NCI-H2196 (cell line): ENCODE measurements at regions not wholly inside any gene's neighbourhood (a gene's known extent, or its start where the extent isn't known, plus 50 kb on each side); places are given as distances from the start of the nearest gene placed in this dataset.
A peak's percentile ranks its signal among the peaks of the same experiment; 100 is the strongest.

Experiments
- DNase-seq: peaks from one replicate; lab custom pipeline; 2025; ENCODE audit not compliant: unreplicated experiment; lab: John Stamatoyannopoulos, UW

DNA sequence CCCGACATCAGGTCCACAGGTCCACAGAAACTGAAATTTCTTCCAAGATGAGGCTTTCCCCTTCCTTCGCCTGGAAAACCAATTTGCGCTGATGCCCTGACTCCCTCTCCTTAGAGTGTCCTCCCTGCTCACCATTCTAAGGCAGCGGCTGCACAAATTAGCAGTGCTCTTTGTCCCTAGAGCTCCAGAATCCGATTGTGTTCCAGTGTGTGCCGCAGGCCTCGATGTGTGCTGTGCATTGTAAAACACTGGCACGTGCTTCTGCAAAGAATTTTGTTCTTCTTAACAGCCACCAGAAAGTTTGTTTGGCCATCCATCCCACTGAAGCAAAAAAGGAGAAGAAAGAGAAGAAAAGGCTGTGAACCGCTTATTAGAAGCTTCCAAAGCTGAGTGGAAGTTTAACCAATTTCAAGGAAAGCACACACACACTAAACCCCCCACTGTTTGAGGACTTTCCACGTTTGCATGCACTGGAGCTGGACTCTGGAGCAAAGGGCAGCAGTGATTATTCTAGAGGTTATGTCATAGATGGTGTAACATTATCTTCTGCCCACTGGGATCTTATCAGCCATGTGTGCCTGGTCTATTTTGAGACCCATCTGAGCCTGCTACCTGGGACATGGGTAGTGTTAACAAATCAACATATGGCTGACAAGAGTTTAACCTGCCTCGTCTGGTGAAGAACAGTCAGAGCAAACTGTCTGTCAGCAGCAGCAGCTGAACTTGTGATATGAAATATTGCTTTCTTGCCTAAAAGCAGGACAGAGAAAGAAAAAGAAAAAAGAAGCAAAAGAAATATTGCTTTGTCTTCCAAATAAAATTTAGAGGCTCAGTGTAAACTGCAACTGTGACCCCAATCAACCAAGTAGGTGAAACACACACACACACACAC lies 64.9 kb upstream of the RREB1 start:
- no peak for DNase-seq

DNA sequence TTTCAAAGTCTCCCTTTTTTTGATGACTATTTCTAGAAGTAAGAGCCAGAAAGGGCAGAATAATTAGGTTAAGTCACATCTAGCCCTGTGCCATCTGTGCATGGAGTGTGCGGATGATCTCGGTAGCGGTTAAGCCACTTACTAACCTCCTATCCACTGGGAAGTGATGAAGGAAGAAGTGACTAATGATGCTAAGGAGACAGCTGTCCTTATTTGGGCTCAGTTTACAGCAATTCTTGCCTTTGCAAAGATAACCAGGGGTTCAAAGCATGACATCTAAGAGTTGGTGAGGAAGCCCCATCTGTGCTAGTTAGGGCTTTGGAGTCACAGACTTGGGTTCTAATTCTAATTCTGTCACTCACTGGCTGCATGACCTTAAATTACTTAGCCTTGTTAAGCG lies 62.4 kb upstream of the RREB1 start:
- DNase-seq: no peak

DNA sequence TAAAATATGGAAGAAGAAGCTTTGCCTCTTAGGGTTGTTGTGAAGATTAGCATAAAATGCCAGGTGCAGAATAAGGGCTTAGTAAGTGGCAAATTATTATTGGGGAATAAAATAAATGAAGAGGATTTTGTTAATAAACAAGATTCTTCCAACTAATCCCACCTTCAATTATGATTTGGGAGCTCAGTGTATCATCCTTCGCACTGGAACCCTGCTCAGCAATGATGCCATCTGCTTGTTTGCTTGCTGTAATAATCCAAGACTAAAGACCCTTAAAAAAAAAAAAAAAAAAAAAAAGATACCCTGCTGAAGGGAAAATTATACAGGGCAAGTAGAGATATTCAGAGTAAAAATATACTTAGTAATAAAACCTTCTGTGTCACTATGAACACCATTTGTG lies 62.0 kb upstream of the RREB1 start:
- no peak for DNase-seq

DNA sequence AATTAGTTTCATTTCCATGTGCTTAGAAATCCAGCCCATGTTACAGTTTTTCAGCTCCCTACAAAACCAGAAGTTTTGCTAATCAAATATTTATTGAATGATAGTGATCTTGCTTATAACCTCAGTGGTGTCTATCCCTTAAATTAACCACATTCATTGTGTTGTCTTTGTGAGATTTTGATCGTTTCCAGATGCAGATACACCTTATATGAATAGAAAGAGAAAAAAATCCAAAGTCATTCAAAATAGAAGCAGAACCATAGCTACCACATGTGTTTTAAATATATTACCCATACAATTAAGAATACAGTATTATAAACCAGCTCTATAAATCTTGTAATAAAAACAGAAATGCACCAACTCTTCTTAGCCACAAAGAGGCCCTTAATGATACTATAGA lies 60.6 kb upstream of the RREB1 start:
- DNase-seq: no peak

DNA sequence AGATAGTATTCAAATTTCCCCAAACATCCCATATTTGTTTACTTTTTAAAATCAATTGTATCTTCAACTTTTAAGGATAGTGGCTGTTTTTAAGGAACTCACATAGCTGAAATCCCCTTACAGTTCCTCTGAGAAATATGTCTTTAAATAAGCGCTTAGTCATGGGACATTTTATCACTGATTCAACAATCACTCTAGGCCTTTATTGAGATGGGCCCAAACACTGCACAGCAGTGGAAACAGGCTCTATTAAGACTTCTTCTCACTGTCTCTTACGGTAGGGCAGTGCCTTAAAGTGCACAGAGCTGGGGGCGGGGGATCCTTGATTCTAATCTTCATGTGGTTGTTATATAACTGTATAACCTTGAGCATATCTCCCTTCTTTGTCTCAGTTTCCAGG lies 59.8 kb upstream of the RREB1 start:
- DNase-seq: no peak

DNA sequence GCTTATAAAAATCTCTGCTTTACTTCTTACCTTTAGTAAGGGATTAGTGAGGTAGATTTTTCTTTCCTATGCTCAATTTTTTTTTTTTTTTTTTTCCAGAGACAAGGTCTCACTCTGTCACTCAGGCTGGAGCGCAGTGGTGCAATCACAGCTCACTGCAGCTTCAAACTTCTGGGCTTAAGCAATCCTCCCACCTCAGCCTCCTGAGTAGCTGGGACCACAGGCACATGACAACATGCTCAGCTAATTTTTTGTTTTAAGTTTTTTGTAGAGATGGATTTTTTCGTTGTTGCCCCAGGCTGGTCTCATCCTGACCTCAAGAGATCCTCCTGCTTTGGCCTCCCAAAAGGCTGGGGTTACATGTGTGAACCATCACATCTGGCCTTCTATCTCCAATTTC lies 58.9 kb upstream of the RREB1 start:
- DNase-seq: no peak

DNA sequence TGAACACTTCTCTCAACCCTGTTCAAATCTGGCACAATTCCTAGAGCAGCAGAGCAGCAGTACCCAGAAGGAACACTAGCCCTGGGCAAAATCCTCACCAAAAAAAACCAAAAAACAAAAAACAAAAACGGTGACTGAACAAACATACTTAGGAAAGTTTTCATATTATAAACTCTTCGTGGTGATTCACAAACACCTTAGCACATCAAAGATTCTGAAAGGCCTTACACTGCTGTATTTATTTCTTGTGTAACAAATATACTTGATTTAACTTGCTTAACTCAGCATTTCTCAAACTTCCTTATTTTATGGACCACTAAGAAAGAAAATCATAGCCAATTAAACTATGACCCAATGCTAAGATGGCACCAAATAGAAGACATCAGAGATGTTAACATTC lies 57.8 kb upstream of the RREB1 start:
- peak; percentile 28 for DNase-seq

DNA sequence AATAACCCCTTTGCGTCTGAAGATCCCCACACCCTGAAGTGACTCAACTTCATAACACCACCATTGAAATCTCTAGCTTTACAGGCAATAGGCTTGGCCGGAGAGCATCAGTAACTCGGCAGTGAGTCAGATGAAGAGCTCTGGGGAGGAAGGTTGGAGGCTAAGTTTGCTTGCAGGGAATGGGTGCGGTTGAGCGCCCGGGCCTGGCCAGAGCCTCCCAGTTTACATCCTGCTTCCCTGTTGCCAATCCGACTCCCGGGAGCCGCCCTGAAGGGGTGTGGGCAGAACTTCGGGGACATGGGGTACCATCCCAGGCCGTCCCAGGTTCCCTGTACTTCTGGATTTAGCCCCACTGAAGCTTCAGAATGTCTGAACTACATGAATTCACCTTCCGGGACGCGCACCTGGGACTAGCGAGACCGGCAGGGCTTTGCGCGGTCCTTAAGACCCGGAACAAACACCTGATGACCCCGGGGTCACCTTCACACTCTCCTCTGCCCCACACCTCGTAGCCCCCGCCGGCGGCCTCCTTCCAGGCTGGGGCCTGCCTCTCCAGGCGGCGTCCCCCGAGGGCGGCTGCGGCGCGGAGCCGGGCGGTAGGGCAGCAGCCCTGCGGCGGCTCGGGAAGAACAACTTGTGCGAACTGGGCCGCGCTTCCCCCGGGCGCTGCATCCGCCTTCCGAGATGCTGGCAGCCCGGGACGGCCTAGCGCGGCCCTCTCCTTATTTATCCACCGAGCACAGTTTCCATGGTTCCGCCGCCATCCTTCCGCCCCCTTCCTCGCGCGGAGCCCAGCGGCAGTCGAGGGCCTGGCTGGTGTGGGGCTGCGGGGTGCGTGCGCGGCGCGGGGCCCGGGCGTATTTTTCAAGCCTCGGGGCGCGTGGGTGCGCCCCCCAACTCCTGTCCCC lies 56.6 kb upstream of the RREB1 start:
- peak; percentile 56 for DNase-seq

DNA sequence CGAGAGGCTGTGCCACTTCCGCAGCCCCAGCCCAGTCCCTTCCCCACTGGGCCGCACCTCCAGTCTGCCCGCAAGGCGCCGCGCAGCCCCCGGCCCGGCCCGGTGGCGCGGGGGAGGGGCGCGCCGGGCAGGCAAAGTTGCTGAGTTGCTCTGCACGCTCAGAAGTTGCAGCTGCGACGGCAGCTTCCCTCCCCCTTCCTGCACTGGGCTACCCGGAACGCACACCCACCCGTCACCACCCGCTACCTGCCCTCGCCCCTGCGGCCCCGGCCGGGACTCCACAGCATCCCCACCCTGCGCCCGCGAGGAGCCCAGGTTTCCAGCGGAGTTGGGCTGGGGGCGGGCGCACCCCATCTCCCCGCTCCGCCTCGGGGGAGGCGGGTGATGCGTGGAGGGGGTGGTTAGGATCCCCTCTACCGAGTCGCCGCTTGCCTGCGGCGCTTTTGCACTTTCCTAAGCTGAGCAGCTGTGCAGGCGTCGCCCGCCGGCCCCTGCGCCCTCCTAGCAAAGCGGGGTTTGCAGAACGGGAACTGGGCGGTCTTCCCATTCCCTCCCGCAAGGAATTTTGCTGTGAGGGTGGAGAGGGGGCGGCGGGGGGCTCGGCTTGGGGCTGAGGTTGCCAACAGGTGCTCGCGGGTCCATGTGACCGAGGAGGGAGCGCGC lies 55.9 kb upstream of the RREB1 start:
- peak; percentile 66 for DNase-seq

DNA sequence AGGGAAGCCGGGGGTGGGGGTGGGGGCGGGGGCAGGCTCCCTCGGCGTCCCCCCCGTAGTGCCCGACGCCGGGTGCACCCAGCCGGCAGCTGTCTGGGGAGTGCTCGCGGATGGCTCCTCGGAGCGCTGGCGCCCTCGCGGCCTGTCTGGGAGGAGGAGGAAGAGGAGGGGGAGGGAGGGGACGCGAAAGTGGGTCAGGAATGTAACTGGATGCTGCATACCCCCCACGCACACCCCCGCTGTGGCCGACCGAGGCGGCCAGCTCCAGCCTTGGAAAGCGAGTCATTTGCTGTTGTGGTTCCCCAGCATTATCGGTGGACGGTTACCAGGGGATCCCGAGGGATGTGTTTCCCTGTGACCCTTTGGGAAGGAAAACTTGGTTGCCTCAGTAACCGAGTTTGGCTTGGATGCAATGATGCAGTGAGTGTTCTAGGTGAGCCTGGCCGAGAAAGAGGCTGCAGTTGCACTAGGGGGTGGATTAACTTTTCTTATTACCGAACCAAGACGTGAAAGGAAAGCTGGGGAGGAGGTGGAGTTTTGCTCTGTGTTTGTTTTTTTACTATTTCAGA lies 55.2 kb upstream of the RREB1 start:
- peak; percentile 80 for DNase-seq

DNA sequence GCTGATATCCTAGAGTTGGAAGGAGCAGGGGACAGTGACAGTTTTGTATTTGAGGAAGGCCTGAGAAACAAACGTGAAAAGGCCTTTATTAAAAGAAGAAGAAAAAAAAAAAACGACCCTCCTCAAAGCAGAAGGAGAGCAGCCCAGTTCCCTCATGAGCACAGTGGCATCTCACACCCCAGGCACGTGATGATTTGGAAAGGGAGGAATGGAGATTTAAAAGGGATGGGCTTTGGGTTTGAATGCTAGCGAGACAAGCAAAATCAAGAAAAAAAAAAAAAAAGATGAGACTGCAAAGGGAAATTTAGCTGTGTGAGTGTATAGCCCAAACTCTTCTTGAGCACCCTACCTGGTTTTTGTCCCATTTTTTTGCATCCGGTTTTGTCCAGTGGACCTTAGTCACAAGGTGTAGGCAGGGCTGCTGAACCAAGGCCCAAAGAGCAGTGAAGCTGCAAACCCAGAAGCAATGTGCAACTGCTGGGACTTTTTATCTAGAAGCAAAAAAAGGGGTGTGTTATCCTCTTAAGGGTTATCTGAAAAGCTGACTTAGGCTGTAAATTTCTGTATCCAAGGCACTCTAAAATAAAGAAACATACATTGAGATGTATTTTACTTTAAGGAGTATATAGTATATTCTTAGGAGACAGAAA lies 54.5 kb upstream of the RREB1 start:
- no peak for DNase-seq
